HCT116 (cell line): ENCODE measurements at regions not wholly inside any gene's neighbourhood (a gene's known extent, or its start where the extent isn't known, plus 50 kb on each side); places are given as distances from the start of the nearest gene placed in this dataset.

Experiments
- ATAC-seq: fragments of 200-7000 bp; cut with Tn5 transposase; 2 replicates; pipeline ENCODE4 v1.9.1; 2020; ENCODE audit warnings: mild to moderate bottlenecking, moderate library complexity
- BruUV-seq: library from RNA; stranded (reverse); fragments of 400-500 nt; replicated peaks from 2 replicates; lab custom pipeline; 2021; lab: Mats Ljungman, UMichigan
- CTCF ChIA-PET: fragments of 300-600 bp; sonication (Branson Sonifier 250); formaldehyde crosslinking; loops from one replicate; lab custom pipeline; 2021; ENCODE audit warnings: antibody characterized with exemption; lab: Charles Lee
- POLR2A ChIA-PET: fragments of 300-600, 350-600 bp; sonication (Branson Sonifier 250); formaldehyde crosslinking; loops from one replicate; lab custom pipeline; 2021; ENCODE audit warnings: antibody characterized with exemption; lab: Charles Lee
- RAD21 ChIA-PET, 2 experiments: fragments of 300-600 bp; sonication (Branson Sonifier 250); formaldehyde crosslinking; loops; one replicate each; lab custom pipeline; 2023; ENCODE audit warnings: low total read pairs in 2 of 2; ENCODE audit not compliant: uncharacterized antibody in 2 of 2, unreplicated experiment in 2 of 2, low non-redundant PET in 1 of 2; lab: Charles Lee
- DNase-seq: peaks from one replicate; pipeline ENCODE4 v3.0.0-alpha.2; 2010; ENCODE audit warnings: low read depth, low spot score
- H2AFZ ChIP-seq: fragments of 200-600 bp; shearing (Covaris generic), sonication (generic); 2 replicates; pipeline ENCODE4 v1.6.1; 2017; ENCODE audit warnings: low read depth, mixed run types, mixed read lengths, antibody characterized with exemption, low read length; ENCODE audit not compliant: poor library complexity, severe bottlenecking
- H3K27ac ChIP-seq: 2 replicates; pipeline ENCODE4 v1.5.1; 2012; ENCODE audit warnings: low read depth, low read length
- H3K27me3 ChIP-seq: fragments of 200-600 bp; sonication (generic); 2 replicates; pipeline ENCODE4 v1.6.1; 2016; ENCODE audit warnings: mixed run types, low read length, mixed read lengths; ENCODE audit not compliant: insufficient read depth
- H3K36me3 ChIP-seq, 2 experiments: fragments of 200-500 bp in 1 of 2; fragments of 200-600 bp in 1 of 2; sonication (Bioruptor generic) in 1 of 2; sonication (generic) in 1 of 2; 2 replicates each; pipeline versions ENCODE4 v1.5.1 to v1.6.1; 2014 to 2016; ENCODE audit warnings: low read length in 2 of 2, inconsistent platforms in 1 of 2, mixed read lengths in 1 of 2, mixed run types in 1 of 2; ENCODE audit not compliant: insufficient read depth in 2 of 2, control insufficient read depth in 1 of 2
- H3K4me1 ChIP-seq, 2 experiments: fragments of 200-600 bp in 1 of 2; sonication (generic) in 1 of 2; 2 replicates each; pipeline versions ENCODE4 v1.5.1 to v1.6.1; 2012 to 2017; ENCODE audit warnings: low read length in 2 of 2, inconsistent platforms in 1 of 2, mild to moderate bottlenecking in 1 of 2, mixed read lengths in 1 of 2, mixed run types in 1 of 2, moderate library complexity in 1 of 2; ENCODE audit not compliant: insufficient read depth in 2 of 2, control insufficient read depth in 1 of 2
- H3K4me2 ChIP-seq: fragments of 200-600 bp; sonication (generic); 2 replicates; pipeline ENCODE4 v1.6.1; 2017; ENCODE audit warnings: mixed run types, low read length, mixed read lengths
- H3K4me3 ChIP-seq, 2 experiments: fragments of 200-600 bp in 1 of 2; sonication (generic) in 1 of 2; replicated peaks in 1 of 2; 2 replicates each; pipeline ENCODE4 v1.5.1; 2011 to 2016; ENCODE audit warnings: low read length in 2 of 2, control low read depth in 1 of 2, low read depth in 1 of 2, mild to moderate bottlenecking in 1 of 2, mixed read lengths in 1 of 2, mixed run types in 1 of 2
- H3K79me2 ChIP-seq: fragments of 200-600 bp; sonication (generic); 2 replicates; pipeline ENCODE4 v1.6.1; 2017; ENCODE audit warnings: mild to moderate bottlenecking, mixed run types, low read length, moderate library complexity, mixed read lengths; ENCODE audit not compliant: insufficient read depth
- H3K9ac ChIP-seq: fragments of 200-600 bp; sonication (generic); 2 replicates; pipeline ENCODE4 v1.6.1; 2016; ENCODE audit warnings: low read length, mixed read lengths
- H3K9me2 ChIP-seq: fragments of 200-600 bp; sonication (generic), shearing (Covaris generic); 2 replicates; pipeline ENCODE4 v1.6.1; 2017; ENCODE audit warnings: mixed run types, mild to moderate bottlenecking, moderate library complexity; ENCODE audit not compliant: insufficient read depth
- H3K9me3 ChIP-seq, 2 experiments: fragments of 200-500 bp in 1 of 2; fragments of 200-600 bp in 1 of 2; sonication (Bioruptor generic) in 1 of 2; sonication (generic) in 1 of 2; 2 replicates each; pipeline ENCODE4 v1.6.1; 2014 to 2017; ENCODE audit warnings: low read length in 2 of 2, mixed read lengths in 2 of 2, inconsistent platforms in 1 of 2, low read depth in 1 of 2, mild to moderate bottlenecking in 1 of 2, mixed run types in 1 of 2, moderate library complexity in 1 of 2; ENCODE audit not compliant: control insufficient read depth in 1 of 2, insufficient read depth in 1 of 2
- H4K20me1 ChIP-seq: fragments of 200-600 bp; sonication (generic), shearing (Covaris generic); 2 replicates; pipeline ENCODE4 v1.6.1; 2017; ENCODE audit warnings: mixed run types, mild to moderate bottlenecking, moderate library complexity; ENCODE audit not compliant: insufficient read depth
- CBX3 ChIP-seq: IDR thresholded peaks from 2 replicates; pipeline ENCODE4 v1.6.1; 2012; ENCODE audit warnings: low read depth
- CTCF ChIP-seq, 3 experiments: fragments of 200-600 bp in 1 of 3; sonication (generic) in 1 of 3; IDR thresholded peaks in 2 of 3; conservative IDR thresholded peaks in 1 of 3; 2 replicates each; pipeline ENCODE4 v1.5.1; 2012 to 2017; ENCODE audit warnings: low read depth in 2 of 3, low read length in 2 of 3, antibody characterized with exemption in 1 of 3, borderline replicate concordance in 1 of 3, control low read depth in 1 of 3, mild to moderate bottlenecking in 1 of 3, mixed read lengths in 1 of 3, mixed run types in 1 of 3, moderate library complexity in 1 of 3; ENCODE audit not compliant: insufficient read depth in 1 of 3
- EGR1 ChIP-seq: IDR thresholded peaks from 2 replicates; pipeline ENCODE4 v1.6.1; 2012; ENCODE audit warnings: low read depth
- EZH2phosphoT487 ChIP-seq: fragments of 200-600 bp; IDR thresholded peaks from 2 replicates; pipeline ENCODE4 v1.6.1; 2018; ENCODE audit warnings: antibody characterized with exemption, borderline replicate concordance
- JUND ChIP-seq: IDR thresholded peaks from 2 replicates; pipeline ENCODE4 v1.6.1; 2012
- POLR2A ChIP-seq: IDR thresholded peaks from 2 replicates; pipeline ENCODE4 v1.7.0; 2011; ENCODE audit warnings: borderline replicate concordance; ENCODE audit not compliant: insufficient read depth, insufficient read length; ENCODE audit errors: extremely low read depth
- POLR2AphosphoS5 ChIP-seq: IDR thresholded peaks from 2 replicates; pipeline ENCODE4 v1.6.1; 2011; ENCODE audit warnings: mild to moderate bottlenecking, low read depth, low read length, moderate library complexity
- ZFX ChIP-seq: fragments of 450-650 bp; IDR thresholded peaks from 2 replicates; pipeline ENCODE4 v1.6.1; 2017
- intact Hi-C: fragments of 100-400 bp; cut with micrococcal nuclease; formaldehyde crosslinking; loops from 2 replicates; pipeline ENCODE4 v1.10.0; 2022
- TF ChIP-seq, protein P1 (sequence below): IDR thresholded peaks from 2 replicates; pipeline ENCODE4 v1.6.1; 2012

- ChIA-PET RAD21 (no interaction called here), POLR2A (no interaction called here), CTCF (no interaction called here)
- H3K9me3 ChIP-seq, result no peaks in the 10 kb centered on the region
- no peaks in the 10 kb centered on the region for H3K27me3 ChIP-seq
- BruUV-seq, result no TSS peak
- DNase-seq, result no peak
- H3K9me2 ChIP-seq, result no peaks in the 10 kb centered on the region
- H3K36me3 ChIP-seq, result no peaks in the 10 kb centered on the region
- no peak overlapping the region for H3K9ac ChIP-seq
- ATAC-seq, result no peak
- no peak overlapping the region for H3K4me3 ChIP-seq
- H3K27ac ChIP-seq, result no peak overlapping the region
- H3K4me1 ChIP-seq, result peaks cover 17 to 30% of the 10 kb centered on the region in 2 experiments; a peak in 3 of 4 replicates
- no peak overlapping the region for H2AFZ ChIP-seq
- TF ChIP-seq, protein P1, sequence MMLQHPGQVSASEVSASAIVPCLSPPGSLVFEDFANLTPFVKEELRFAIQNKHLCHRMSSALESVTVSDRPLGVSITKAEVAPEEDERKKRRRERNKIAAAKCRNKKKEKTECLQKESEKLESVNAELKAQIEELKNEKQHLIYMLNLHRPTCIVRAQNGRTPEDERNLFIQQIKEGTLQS, result no peak
- TF ChIP-seq ZFX (no peak), POLR2AphosphoS5 (no peak), POLR2A (no peak), EGR1 (no peak), EZH2phosphoT487 (no peak), JUND (no peak), CBX3 (no peak)
- H3K4me2 ChIP-seq, result no peak overlapping the region
- intact Hi-C loops, result no loop called here
- H3K79me2 ChIP-seq, result no peaks in the 10 kb centered on the region
- H4K20me1 ChIP-seq, result no peaks in the 10 kb centered on the region
These were observed 281.2 kb upstream of the NR2F2 start for GRCh38 chr15:96049323-96049722.

DNA sequence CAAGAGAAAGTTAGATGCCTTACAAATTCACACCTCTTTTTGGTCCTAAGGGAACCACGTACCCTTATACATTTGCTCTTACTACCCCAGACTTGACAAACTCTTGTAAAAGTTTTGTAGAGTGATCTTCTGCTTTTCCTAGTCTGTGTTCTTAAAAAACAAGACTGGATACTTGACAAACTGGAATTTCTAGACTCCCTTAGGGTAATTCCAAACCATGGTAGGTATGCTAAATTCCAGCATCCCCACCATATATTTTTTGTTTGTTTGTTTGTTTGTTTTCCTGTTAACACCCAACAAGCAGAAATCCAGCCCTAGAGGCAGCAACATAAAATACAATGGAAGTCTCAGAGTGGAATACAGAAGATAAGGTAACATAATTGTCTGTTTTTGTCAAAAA, 280.7 kb upstream of the NR2F2 start:
- Histone ChIP-seq H3K9ac (no peak overlapping the region), H4K20me1 (no peaks in the 10 kb centered on the region), H3K4me3 (no peak overlapping the region), H3K79me2 (no peaks in the 10 kb centered on the region), H3K9me3 (no peaks in the 10 kb centered on the region), H3K36me3 (no peaks in the 10 kb centered on the region), H3K27me3 (no peaks in the 10 kb centered on the region), H3K9me2 (no peaks in the 10 kb centered on the region), H3K4me2 (no peak overlapping the region), H2AFZ (no peak overlapping the region), H3K27ac (no peak overlapping the region), H3K4me1 (peaks cover 17 to 30% of the 10 kb centered on the region in 2 experiments; a peak in 3 of 4 replicates)
- ChIA-PET CTCF (no interaction called here), POLR2A (no interaction called here), RAD21 (no interaction called here)
- intact Hi-C loops, result loop anchor here (5.0 kb wide), 1 partner anchor 278 kb away; no protein-coding TSS in a partner anchor
- TF ChIP-seq CTCF (IDR thresholded peaks at IDR 0.05 in 2 of 3, conservative IDR thresholded peaks at IDR 0.05 in 1 of 3; ENCODE audit: borderline replicate concordance in 1 of 3, insufficient read depth in 1 of 3, low read depth in 2 of 3, low read length in 2 of 3), result 0 out of 6 replicates have a peak, but pooled peaks of 1 of the 3 experiments have one; percentile 11
- TF ChIP-seq POLR2A, result no peak
- DNase-seq, result no peak
- no peak for ATAC-seq
- no TSS peak for BruUV-seq
